MCF 10A (cell line): ENCODE measurements at regions not wholly inside any gene's neighbourhood (a gene's known extent, or its start where the extent isn't known, plus 50 kb on each side); places are given as distances from the start of the nearest gene placed in this dataset.

ENCODE experiments used
- BruUV-seq: library from RNA; stranded (reverse); fragments of 400-500 nt; replicated peaks from 2 replicates; lab custom pipeline; 2021; lab: Mats Ljungman, UMichigan
- CTCF ChIA-PET: fragments of 300-600 bp; sonication (Branson Sonifier 250); formaldehyde crosslinking; extraction: SDS; loops from one replicate; lab custom pipeline; 2021; ENCODE audit warnings: antibody characterized with exemption, inconsistent platforms; lab: Yijun Ruan, JAX
- POLR2A ChIA-PET: fragments of 300-600, 350-650 bp; sonication (Branson Sonifier 250); formaldehyde crosslinking; extraction: SDS; loops from one replicate; lab custom pipeline; 2020; ENCODE audit warnings: antibody characterized with exemption, inconsistent platforms; lab: Yijun Ruan, JAX
- DNase-seq: peaks from one replicate; pipeline ENCODE4 v3.0.0-alpha.2; 2018; ENCODE audit not compliant: unreplicated experiment
- H3K27ac Mint-ChIP-seq: one replicate; pipeline ENCODE4 v1.8.0; 2022; ENCODE audit warnings: mild to moderate bottlenecking, low read depth, mixed read lengths; ENCODE audit not compliant: unreplicated experiment
- H3K27me3 Mint-ChIP-seq: one replicate; pipeline ENCODE4 v1.8.0; 2022; ENCODE audit warnings: mixed read lengths; ENCODE audit not compliant: insufficient read depth, unreplicated experiment
- H3K36me3 Mint-ChIP-seq: one replicate; pipeline ENCODE4 v1.8.0; 2022; ENCODE audit warnings: mild to moderate bottlenecking, moderate library complexity, mixed read lengths; ENCODE audit not compliant: insufficient read depth, unreplicated experiment
- H3K4me1 Mint-ChIP-seq: one replicate; pipeline ENCODE4 v1.8.0; 2022; ENCODE audit warnings: mixed read lengths; ENCODE audit not compliant: insufficient read depth, unreplicated experiment
- H3K4me3 Mint-ChIP-seq: one replicate; pipeline ENCODE4 v1.8.0; 2022; ENCODE audit warnings: mild to moderate bottlenecking, moderate library complexity, mixed read lengths; ENCODE audit not compliant: unreplicated experiment
- H3K9me3 Mint-ChIP-seq: one replicate; pipeline ENCODE4 v1.8.0; 2022; ENCODE audit warnings: mixed read lengths; ENCODE audit not compliant: unreplicated experiment
- intact Hi-C: fragments of 100-400 bp; cut with micrococcal nuclease; formaldehyde crosslinking; loops from 2 replicates; pipeline ENCODE4 v1.14.1; 2022
- TF ChIP-seq, protein P1 (sequence below): fragments of 200-600 bp; IDR thresholded peaks from one replicate; pipeline ENCODE4 v1.8.0; 2022; ENCODE audit warnings: antibody characterized with exemption, mild to moderate bottlenecking; ENCODE audit not compliant: unreplicated experiment

DNA sequence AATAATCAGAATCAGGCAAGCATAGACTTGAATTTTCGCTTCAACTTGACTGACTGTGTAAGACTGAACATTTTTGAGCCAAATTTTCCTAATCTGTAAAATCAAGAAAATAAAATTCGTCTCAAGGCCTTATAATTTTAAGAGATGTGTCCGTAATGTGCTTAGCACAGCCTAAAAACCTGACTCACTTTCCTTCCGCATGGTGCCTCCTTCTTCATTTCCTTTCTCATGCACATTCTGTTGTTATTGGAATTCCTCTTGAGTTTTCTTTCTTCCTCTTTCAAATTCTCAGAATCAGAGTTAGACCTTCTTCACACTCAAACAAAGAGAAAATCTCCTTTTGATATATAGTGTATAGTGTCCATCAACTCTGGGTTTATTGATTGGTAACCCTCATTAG is 208.9 kb upstream of the SLIT2 start:
- H3K27me3 Mint-ChIP-seq = no peaks in the 10 kb centered on the region
- ChIA-PET CTCF (no interaction called here), POLR2A (no interaction called here)
- no peak for DNase-seq
- TF ChIP-seq, protein P1, sequence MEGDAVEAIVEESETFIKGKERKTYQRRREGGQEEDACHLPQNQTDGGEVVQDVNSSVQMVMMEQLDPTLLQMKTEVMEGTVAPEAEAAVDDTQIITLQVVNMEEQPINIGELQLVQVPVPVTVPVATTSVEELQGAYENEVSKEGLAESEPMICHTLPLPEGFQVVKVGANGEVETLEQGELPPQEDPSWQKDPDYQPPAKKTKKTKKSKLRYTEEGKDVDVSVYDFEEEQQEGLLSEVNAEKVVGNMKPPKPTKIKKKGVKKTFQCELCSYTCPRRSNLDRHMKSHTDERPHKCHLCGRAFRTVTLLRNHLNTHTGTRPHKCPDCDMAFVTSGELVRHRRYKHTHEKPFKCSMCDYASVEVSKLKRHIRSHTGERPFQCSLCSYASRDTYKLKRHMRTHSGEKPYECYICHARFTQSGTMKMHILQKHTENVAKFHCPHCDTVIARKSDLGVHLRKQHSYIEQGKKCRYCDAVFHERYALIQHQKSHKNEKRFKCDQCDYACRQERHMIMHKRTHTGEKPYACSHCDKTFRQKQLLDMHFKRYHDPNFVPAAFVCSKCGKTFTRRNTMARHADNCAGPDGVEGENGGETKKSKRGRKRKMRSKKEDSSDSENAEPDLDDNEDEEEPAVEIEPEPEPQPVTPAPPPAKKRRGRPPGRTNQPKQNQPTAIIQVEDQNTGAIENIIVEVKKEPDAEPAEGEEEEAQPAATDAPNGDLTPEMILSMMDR = no peak
- no TSS peak for BruUV-seq
- intact Hi-C loops = no loop called here
- H3K9me3 Mint-ChIP-seq = no peaks in the 10 kb centered on the region
- H3K27ac Mint-ChIP-seq = no peak overlapping the region
- peaks cover 15% of the 10 kb centered on the region for H3K4me1 Mint-ChIP-seq
- H3K36me3 Mint-ChIP-seq = no peaks in the 10 kb centered on the region
- H3K4me3 Mint-ChIP-seq = no peak overlapping the region

DNA sequence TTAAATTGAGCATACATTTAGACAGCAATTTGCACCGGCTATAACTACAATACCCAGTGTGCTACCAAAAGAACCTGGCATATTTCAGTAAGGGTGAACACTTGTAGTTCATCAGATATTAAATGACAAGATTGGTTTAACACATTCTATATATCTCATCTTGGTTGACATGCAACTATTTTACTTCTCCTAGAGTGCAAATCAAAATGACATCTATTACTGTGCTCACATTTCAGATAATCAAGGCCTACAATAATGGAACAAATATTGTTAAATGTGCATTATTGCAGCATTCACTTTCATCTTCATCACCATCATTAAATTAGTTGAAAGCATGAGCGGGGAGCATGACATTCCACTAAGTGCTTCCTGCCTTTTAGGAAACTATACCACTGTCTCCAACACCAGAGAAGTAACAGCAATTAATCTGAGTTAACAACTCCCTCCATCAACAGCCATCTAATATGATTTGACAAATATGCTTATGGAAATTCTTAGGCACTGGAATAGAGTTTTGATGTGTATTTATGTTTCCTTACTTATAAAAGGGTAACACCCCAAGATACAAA is 209.8 kb upstream of the SLIT2 start:
- Mint-ChIP-seq H3K27me3 (no peaks in the 10 kb centered on the region), H3K9me3 (no peaks in the 10 kb centered on the region), H3K36me3 (no peaks in the 10 kb centered on the region), H3K4me1 (peaks cover 15% of the 10 kb centered on the region), H3K27ac (no peak overlapping the region), H3K4me3 (no peak overlapping the region)
- intact Hi-C loops = no loop called here
- BruUV-seq = no TSS peak
- TF ChIP-seq, protein P1 = no peak
- ChIA-PET CTCF (no interaction called here), POLR2A (no interaction called here)
- DNase-seq = no peak

DNA sequence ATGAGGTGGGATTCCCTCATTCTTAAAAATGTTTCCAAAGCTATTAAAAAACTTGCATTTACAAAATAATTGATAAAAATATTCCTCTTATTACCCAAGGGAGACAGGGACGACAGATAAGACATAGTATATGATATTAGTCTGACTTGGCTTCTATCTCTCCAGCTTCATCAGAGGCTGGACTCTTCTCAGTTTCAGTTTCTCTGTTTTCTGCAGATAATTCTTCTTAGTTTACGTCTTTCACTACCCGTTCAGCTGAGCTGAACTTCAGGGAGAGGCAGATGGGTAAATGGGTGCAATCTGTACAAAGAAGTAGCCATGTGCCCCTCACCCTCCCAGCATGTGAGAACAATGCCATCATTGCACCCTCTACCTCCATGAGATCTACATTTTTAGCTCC is 214.0 kb upstream of the SLIT2 start:
- DNase-seq = no peak
- Mint-ChIP-seq H3K27me3 (no peaks in the 10 kb centered on the region), H3K27ac (no peak overlapping the region), H3K4me1 (peaks cover 5% of the 10 kb centered on the region), H3K36me3 (no peaks in the 10 kb centered on the region), H3K4me3 (no peak overlapping the region), H3K9me3 (peaks cover 5% of the 10 kb centered on the region)
- TF ChIP-seq, protein P1 = no peak
- intact Hi-C loops = no loop called here
- no TSS peak for BruUV-seq
- CTCF ChIA-PET = no interaction called here
- POLR2A ChIA-PET = no interaction called here

DNA sequence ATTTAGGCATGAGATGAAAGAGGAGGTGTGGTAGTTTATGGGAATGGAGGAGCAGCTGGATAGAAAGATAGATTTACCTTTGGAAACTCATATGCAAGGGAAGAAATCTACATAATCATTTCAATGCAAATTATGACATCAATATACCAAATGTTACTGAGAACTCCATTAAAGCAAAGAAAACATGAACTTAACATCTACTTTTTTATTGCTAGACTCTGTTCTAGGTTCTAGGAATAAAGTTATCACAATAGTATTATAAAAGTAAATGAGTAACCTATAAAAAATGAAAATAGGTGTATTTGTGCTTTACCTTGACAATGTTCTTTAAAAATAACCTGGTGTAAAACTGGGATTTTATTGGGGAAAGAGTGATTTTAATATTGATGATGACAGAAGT is 221.6 kb upstream of the SLIT2 start:
- no peak for DNase-seq
- no TSS peak for BruUV-seq
- POLR2A ChIA-PET = no interaction called here
- Mint-ChIP-seq H3K4me3 (no peak overlapping the region), H3K4me1 (peaks cover 8% of the 10 kb centered on the region), H3K36me3 (no peaks in the 10 kb centered on the region), H3K27me3 (no peaks in the 10 kb centered on the region), H3K27ac (no peak overlapping the region), H3K9me3 (peaks cover 8% of the 10 kb centered on the region)
- intact Hi-C loops = no loop called here
- CTCF ChIA-PET = no interaction called here
- TF ChIP-seq, protein P1 = no peak
